WERI-Rb-1 (cell line): ENCODE measurements at regions not wholly inside any gene's neighbourhood (a gene's known extent, or its start where the extent isn't known, plus 50 kb on each side); places are given as distances from the start of the nearest gene placed in this dataset.
"Not testable (repeated sequence)": the region's sequence is repeated elsewhere in the genome, so short reads cannot be mapped to it uniquely, and the experiment has no call there.

ENCODE experiments used
- DNase-seq: peaks from one replicate; pipeline ENCODE4 v3.0.0-alpha.2; 2020
- H3K27ac ChIP-seq: fragments of 250-450 bp; sonication (Bioruptor Pico); 2 replicates; pipeline ENCODE4 v1.5.1; 2020; ENCODE audit warnings: mild to moderate bottlenecking, moderate library complexity
- H3K27me3 ChIP-seq: fragments of 250-450 bp; sonication (Bioruptor Pico); 2 replicates; pipeline ENCODE4 v1.5.1; 2021; ENCODE audit warnings: mild to moderate bottlenecking, low read depth, moderate library complexity; ENCODE audit not compliant: insufficient read depth, severe bottlenecking
- H3K36me3 ChIP-seq: fragments of 250-450 bp; sonication (Bioruptor Pico); 2 replicates; pipeline ENCODE4 v1.5.1; 2020; ENCODE audit warnings: mild to moderate bottlenecking, moderate library complexity
- H3K4me3 ChIP-seq: 2 replicates; pipeline ENCODE4 v1.5.1; 2011; ENCODE audit warnings: low read depth, mild to moderate bottlenecking, control low read depth, low read length
- H3K9me3 ChIP-seq: fragments of 250-450 bp; sonication (Bioruptor Pico); 2 replicates; pipeline ENCODE4 v1.5.1; 2021; ENCODE audit warnings: mild to moderate bottlenecking, moderate library complexity; ENCODE audit not compliant: severe bottlenecking
- CTCF ChIP-seq: IDR thresholded peaks from 2 replicates; pipeline ENCODE4 v1.5.1; 2011; ENCODE audit warnings: low read depth, mild to moderate bottlenecking, control low read depth, inconsistent platforms, low read length

GRCh38 chr9:90702441-90702955 lies 59.9 kb upstream of the DIRAS2 start:
- no peak for DNase-seq
- Histone ChIP-seq H3K36me3 (no peaks in the 10 kb centered on the region), H3K27me3 (no peaks in the 10 kb centered on the region), H3K27ac (no peak overlapping the region), H3K4me3 (no peak overlapping the region), H3K9me3 (no peaks in the 10 kb centered on the region)
- no peak for TF ChIP-seq CTCF

GRCh38 chr9:90698871-90699440 lies 56.3 kb upstream of the DIRAS2 start:
- Histone ChIP-seq H3K4me3 (no peak overlapping the region), H3K27me3 (no peaks in the 10 kb centered on the region), H3K27ac (no peak overlapping the region), H3K9me3 (no peaks in the 10 kb centered on the region), H3K36me3 (no peaks in the 10 kb centered on the region)
- DNase-seq, result no peak
- TF ChIP-seq CTCF, result no peak

- DNase-seq, result no peak
- Histone ChIP-seq H3K4me3 (no peak overlapping the region), H3K9me3 (no peaks in the 10 kb centered on the region), H3K36me3 (no peaks in the 10 kb centered on the region), H3K27me3 (no peaks in the 10 kb centered on the region), H3K27ac (no peak overlapping the region)
- no peak for TF ChIP-seq CTCF
Measured at GRCh38 chr9:90697808-90698207, 55.2 kb upstream of the DIRAS2 start.

GRCh38 chr9:90694187-90694586 lies 51.6 kb upstream of the DIRAS2 start:
- H3K9me3 ChIP-seq, DNase-seq, H3K4me3 ChIP-seq, H3K36me3 ChIP-seq, H3K27ac ChIP-seq, H3K27me3 ChIP-seq: not testable (repeated sequence)
